SK-N-SH (cell line): ENCODE measurements at regions not wholly inside any gene's neighbourhood (a gene's known extent, or its start where the extent isn't known, plus 50 kb on each side); places are given as distances from the start of the nearest gene placed in this dataset.

Experiments
- CTCF ChIP-seq: fragments of 200-600 bp; sonication (generic); IDR thresholded peaks from 2 replicates; pipeline ENCODE4 v1.6.1; 2017; ENCODE audit warnings: antibody characterized with exemption, mild to moderate bottlenecking, moderate library complexity
- ELF1 ChIP-seq: IDR thresholded peaks from 2 replicates; pipeline ENCODE4 v1.4.0; 2012
- EP300 ChIP-seq, 2 experiments: IDR thresholded peaks; 2 replicates each; pipeline versions ENCODE4 v1.4.0 to v1.6.1; 2012; ENCODE audit warnings: borderline replicate concordance in 1 of 2, low read depth in 1 of 2, low read length in 1 of 2
- EZH2phosphoT487 ChIP-seq: fragments of 200-600 bp; sonication (generic); IDR thresholded peaks from 2 replicates; pipeline ENCODE4 v1.6.1; 2017; ENCODE audit warnings: low read depth, mixed run types, mild to moderate bottlenecking, antibody characterized with exemption, moderate library complexity, borderline replicate concordance
- FOXM1 ChIP-seq: IDR thresholded peaks from 2 replicates; pipeline ENCODE4 v1.4.0; 2012; ENCODE audit warnings: low read depth, mild to moderate bottlenecking
- IRF3 ChIP-seq: fragments of 150-350 bp; IDR thresholded peaks from 2 replicates; pipeline ENCODE4 v1.6.1; 2016; ENCODE audit warnings: mild to moderate bottlenecking, low read depth, low read length
- MXI1 ChIP-seq: IDR thresholded peaks from 2 replicates; pipeline ENCODE4 v1.6.1; 2012; ENCODE audit warnings: mild to moderate bottlenecking, low read depth, low read length, improper control_type of control experiment
- POLR2AphosphoS5 ChIP-seq: IDR thresholded peaks from 2 replicates; pipeline ENCODE4 v1.6.1; 2012; ENCODE audit warnings: low read depth, low read length
- RAD21 ChIP-seq: IDR thresholded peaks from 2 replicates; pipeline ENCODE4 v1.6.1; 2012; ENCODE audit warnings: mild to moderate bottlenecking, low read length
- REST ChIP-seq: IDR thresholded peaks from 2 replicates; pipeline ENCODE4 v1.6.1; 2012; ENCODE audit warnings: mild to moderate bottlenecking, low read depth, low read length, moderate library complexity
- RXRA ChIP-seq: IDR thresholded peaks from 2 replicates; pipeline ENCODE4 v1.4.0; 2012; ENCODE audit warnings: low read depth, mild to moderate bottlenecking, borderline replicate concordance
- TAF1 ChIP-seq: IDR thresholded peaks from 2 replicates; pipeline ENCODE4 v1.6.1; 2012; ENCODE audit warnings: low read depth, mild to moderate bottlenecking, low read length, moderate library complexity, borderline replicate concordance

- TF ChIP-seq IRF3 (no peak), ELF1 (no peak), CTCF (no peak), EZH2phosphoT487 (no peak), RAD21 (no peak), RXRA (no peak), EP300 (IDR thresholded peaks at IDR 0.05; ENCODE audit: borderline replicate concordance in 1 of 2, low read depth in 1 of 2, low read length in 1 of 2) (no peak), FOXM1 (no peak), MXI1 (no peak), REST (no peak), POLR2AphosphoS5 (no peak), TAF1 (no peak)
Observed at GRCh38 chr6:138620630-138621029, 121.3 kb upstream of the NHSL1 start.
